HG03469 (cell line): ENCODE measurements at regions not wholly inside any gene's neighbourhood (a gene's known extent, or its start where the extent isn't known, plus 50 kb on each side); places are given as distances from the start of the nearest gene placed in this dataset.

Experiments
- ATAC-seq: cut with Tn5 transposase; IDR thresholded peaks from one replicate; pipeline ENCODE4 v1.9.1; 2021; ENCODE audit warnings: mild to moderate bottlenecking, moderate library complexity, moderate number of reproducible peaks; ENCODE audit not compliant: unreplicated experiment

- no peak for ATAC-seq
These were observed 1097.7 kb upstream of the C9orf72 start for GRCh38 chr9:28671000-28671399.

GRCh38 chr9:28678097-28678496, 1104.8 kb upstream of the C9orf72 start:
- ATAC-seq = no peak

GRCh38 chr9:28688172-28688571, 1114.9 kb upstream of the C9orf72 start:
- ATAC-seq = no peak

- ATAC-seq = no peak
These were observed 1118.7 kb upstream of the C9orf72 start for GRCh38 chr9:28692012-28692411.

- ATAC-seq = no peak
These were observed 1123.7 kb upstream of the C9orf72 start for GRCh38 chr9:28696960-28697359.

- ATAC-seq = no peak
These were observed 1126.4 kb upstream of the C9orf72 start for GRCh38 chr9:28699632-28700031.

- no peak for ATAC-seq
These were observed 1134.3 kb upstream of the C9orf72 start for GRCh38 chr9:28707616-28708015.

GRCh38 chr9:28714188-28714587, 1140.9 kb upstream of the C9orf72 start:
- ATAC-seq = no peak

GRCh38 chr9:28718226-28718625, 1144.9 kb upstream of the C9orf72 start:
- ATAC-seq = no peak

- no peak for ATAC-seq
These were observed 1147.5 kb upstream of the C9orf72 start for GRCh38 chr9:28720746-28721145.

- ATAC-seq = no peak
These were observed 1156.8 kb upstream of the C9orf72 start for GRCh38 chr9:28730111-28730510.

- ATAC-seq = no peak
These were observed 1162.6 kb upstream of the C9orf72 start for GRCh38 chr9:28735738-28736342.

- ATAC-seq = no peak
These were observed 1168.2 kb upstream of the C9orf72 start for GRCh38 chr9:28741459-28741858.

- no peak for ATAC-seq
These were observed 1174.2 kb upstream of the C9orf72 start for GRCh38 chr9:28747351-28747985.

- ATAC-seq = no peak
These were observed 1176.9 kb upstream of the C9orf72 start for GRCh38 chr9:28750136-28750535.

GRCh38 chr9:28758341-28758740, 1185.1 kb upstream of the C9orf72 start:
- ATAC-seq = no peak

GRCh38 chr9:28758971-28759370, 1185.7 kb upstream of the C9orf72 start:
- ATAC-seq = no peak

- no peak for ATAC-seq
These were observed 1188.9 kb upstream of the C9orf72 start for GRCh38 chr9:28762167-28762566.

GRCh38 chr9:28764532-28764931, 1191.3 kb upstream of the C9orf72 start:
- no peak for ATAC-seq

GRCh38 chr9:28770226-28770625, 1196.9 kb upstream of the C9orf72 start:
- ATAC-seq = no peak

- no peak for ATAC-seq
These were observed 1197.5 kb upstream of the C9orf72 start for GRCh38 chr9:28770827-28771226.

GRCh38 chr9:28774433-28775235, 1201.4 kb upstream of the C9orf72 start:
- no peak for ATAC-seq
